SK-N-SH treated with all-trans-retinoic acid at 6 μM for 48 hours (cell line): ENCODE measurements at regions not wholly inside any gene's neighbourhood (a gene's known extent, or its start where the extent isn't known, plus 50 kb on each side); places are given as distances from the start of the nearest gene placed in this dataset.

Source experiments
- ARNTL ChIP-seq: fragments of 450-650 bp; formaldehyde crosslinking; IDR thresholded peaks from 2 replicates; pipeline ENCODE4 v1.5.0; 2020; ENCODE audit warnings: low read depth, mild to moderate bottlenecking, moderate library complexity, borderline replicate concordance
- BACH2 ChIP-seq: fragments of 250-450 bp; sonication (Bioruptor Pico); IDR thresholded peaks from 2 replicates; pipeline ENCODE4 v1.9.0; 2021; ENCODE audit warnings: mild to moderate bottlenecking, borderline replicate concordance
- GLIS3 ChIP-seq: fragments of 250-450 bp; sonication (Bioruptor Pico); IDR thresholded peaks from 2 replicates; pipeline ENCODE4 v1.5.0; 2020; ENCODE audit warnings: mild to moderate bottlenecking, moderate library complexity
- OSR1 ChIP-seq: fragments of 250-450 bp; sonication (Bioruptor Pico); IDR thresholded peaks from 2 replicates; pipeline ENCODE4 v1.8.0; 2022; ENCODE audit warnings: moderate library complexity, mild to moderate bottlenecking, inconsistent platforms
- RARB ChIP-seq: fragments of 250-450 bp; sonication (Bioruptor Pico); IDR thresholded peaks from 2 replicates; pipeline ENCODE4 v1.8.0; 2021; ENCODE audit warnings: mild to moderate bottlenecking, moderate library complexity
- TCF4 ChIP-seq: fragments of 250-450 bp; sonication (Bioruptor Pico); IDR thresholded peaks from 2 replicates; pipeline ENCODE4 v1.8.0; 2021; ENCODE audit warnings: mild to moderate bottlenecking, moderate library complexity, borderline replicate concordance
- TOX ChIP-seq: fragments of 250-450 bp; sonication (Bioruptor Pico); IDR thresholded peaks from 2 replicates; pipeline ENCODE4 v1.8.0; 2021; ENCODE audit warnings: mild to moderate bottlenecking, moderate library complexity, borderline replicate concordance
- ZFP3 ChIP-seq: fragments of 250-450 bp; sonication (Bioruptor Pico); IDR thresholded peaks from 2 replicates; pipeline ENCODE4 v1.5.0; 2020; ENCODE audit warnings: mild to moderate bottlenecking, moderate library complexity
- ZFP30 ChIP-seq: fragments of 450-650 bp; formaldehyde crosslinking; IDR thresholded peaks from 2 replicates; pipeline ENCODE4 v1.5.0; 2022; ENCODE audit warnings: mild to moderate bottlenecking, moderate library complexity
- ZNF8 ChIP-seq: fragments of 450-650 bp; formaldehyde crosslinking; IDR thresholded peaks from 2 replicates; pipeline ENCODE4 v1.5.0; 2020; ENCODE audit warnings: mild to moderate bottlenecking, moderate library complexity
- TF ChIP-seq, protein P1 (sequence below): fragments of 250-450 bp; sonication (Bioruptor Pico); IDR thresholded peaks from 2 replicates; pipeline ENCODE4 v1.5.0; 2020; ENCODE audit warnings: mild to moderate bottlenecking, moderate library complexity
- TF ChIP-seq, protein P2 (sequence below): fragments of 250-450 bp; sonication (Bioruptor Pico); IDR thresholded peaks from 2 replicates; pipeline ENCODE4 v1.5.1; 2020; ENCODE audit warnings: low read depth, mild to moderate bottlenecking, moderate library complexity
- TF ChIP-seq, protein P3 (sequence below): fragments of 250-450 bp; sonication (Bioruptor Pico); IDR thresholded peaks from 2 replicates; pipeline ENCODE4 v1.8.0; 2020; ENCODE audit warnings: mild to moderate bottlenecking, moderate library complexity, borderline replicate concordance

DNA sequence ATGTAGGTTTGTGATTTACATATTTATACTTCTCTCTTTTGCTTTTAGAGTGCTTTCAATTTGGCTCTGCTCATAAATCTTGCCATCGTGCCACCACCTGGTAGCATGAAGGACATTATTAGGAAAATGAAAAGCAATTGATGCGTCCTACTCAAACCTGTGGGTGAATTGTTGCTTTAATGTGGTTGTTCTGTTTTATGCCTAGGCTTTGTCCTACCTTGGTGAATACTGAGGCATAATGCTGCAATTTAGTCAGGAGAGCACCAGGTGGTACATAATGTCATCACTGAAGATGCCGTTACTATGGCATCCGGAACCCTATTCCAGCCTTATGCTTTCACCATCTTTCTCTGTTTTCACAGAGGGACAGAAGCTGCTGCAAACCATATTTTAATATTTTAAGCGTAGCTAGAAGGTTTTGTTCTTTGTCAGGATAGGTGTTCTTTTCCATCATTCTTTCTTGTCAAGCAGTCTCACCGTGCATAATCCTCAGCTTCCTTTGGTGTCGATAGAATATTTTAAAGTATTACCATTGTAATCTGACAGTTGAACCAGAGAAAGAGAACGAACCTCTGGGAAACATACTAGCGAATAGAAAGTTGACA is 68.5 kb upstream of the PKP2 start:
- TF ChIP-seq, protein P1, sequence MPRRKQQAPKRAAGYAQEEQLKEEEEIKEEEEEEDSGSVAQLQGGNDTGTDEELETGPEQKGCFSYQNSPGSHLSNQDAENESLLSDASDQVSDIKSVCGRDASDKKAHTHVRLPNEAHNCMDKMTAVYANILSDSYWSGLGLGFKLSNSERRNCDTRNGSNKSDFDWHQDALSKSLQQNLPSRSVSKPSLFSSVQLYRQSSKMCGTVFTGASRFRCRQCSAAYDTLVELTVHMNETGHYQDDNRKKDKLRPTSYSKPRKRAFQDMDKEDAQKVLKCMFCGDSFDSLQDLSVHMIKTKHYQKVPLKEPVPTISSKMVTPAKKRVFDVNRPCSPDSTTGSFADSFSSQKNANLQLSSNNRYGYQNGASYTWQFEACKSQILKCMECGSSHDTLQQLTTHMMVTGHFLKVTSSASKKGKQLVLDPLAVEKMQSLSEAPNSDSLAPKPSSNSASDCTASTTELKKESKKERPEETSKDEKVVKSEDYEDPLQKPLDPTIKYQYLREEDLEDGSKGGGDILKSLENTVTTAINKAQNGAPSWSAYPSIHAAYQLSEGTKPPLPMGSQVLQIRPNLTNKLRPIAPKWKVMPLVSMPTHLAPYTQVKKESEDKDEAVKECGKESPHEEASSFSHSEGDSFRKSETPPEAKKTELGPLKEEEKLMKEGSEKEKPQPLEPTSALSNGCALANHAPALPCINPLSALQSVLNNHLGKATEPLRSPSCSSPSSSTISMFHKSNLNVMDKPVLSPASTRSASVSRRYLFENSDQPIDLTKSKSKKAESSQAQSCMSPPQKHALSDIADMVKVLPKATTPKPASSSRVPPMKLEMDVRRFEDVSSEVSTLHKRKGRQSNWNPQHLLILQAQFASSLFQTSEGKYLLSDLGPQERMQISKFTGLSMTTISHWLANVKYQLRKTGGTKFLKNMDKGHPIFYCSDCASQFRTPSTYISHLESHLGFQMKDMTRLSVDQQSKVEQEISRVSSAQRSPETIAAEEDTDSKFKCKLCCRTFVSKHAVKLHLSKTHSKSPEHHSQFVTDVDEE (CRISPR knock-in tag), result no peak
- no peak for TF ChIP-seq GLIS3 (CRISPR knock-in tag)
- TF ChIP-seq, protein P2, sequence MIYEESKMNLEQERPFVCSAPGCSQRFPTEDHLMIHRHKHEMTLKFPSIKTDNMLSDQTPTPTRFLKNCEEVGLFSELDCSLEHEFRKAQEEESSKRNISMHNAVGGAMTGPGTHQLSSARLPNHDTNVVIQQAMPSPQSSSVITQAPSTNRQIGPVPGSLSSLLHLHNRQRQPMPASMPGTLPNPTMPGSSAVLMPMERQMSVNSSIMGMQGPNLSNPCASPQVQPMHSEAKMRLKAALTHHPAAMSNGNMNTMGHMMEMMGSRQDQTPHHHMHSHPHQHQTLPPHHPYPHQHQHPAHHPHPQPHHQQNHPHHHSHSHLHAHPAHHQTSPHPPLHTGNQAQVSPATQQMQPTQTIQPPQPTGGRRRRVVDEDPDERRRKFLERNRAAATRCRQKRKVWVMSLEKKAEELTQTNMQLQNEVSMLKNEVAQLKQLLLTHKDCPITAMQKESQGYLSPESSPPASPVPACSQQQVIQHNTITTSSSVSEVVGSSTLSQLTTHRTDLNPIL, result no peak
- TF ChIP-seq, protein P3, sequence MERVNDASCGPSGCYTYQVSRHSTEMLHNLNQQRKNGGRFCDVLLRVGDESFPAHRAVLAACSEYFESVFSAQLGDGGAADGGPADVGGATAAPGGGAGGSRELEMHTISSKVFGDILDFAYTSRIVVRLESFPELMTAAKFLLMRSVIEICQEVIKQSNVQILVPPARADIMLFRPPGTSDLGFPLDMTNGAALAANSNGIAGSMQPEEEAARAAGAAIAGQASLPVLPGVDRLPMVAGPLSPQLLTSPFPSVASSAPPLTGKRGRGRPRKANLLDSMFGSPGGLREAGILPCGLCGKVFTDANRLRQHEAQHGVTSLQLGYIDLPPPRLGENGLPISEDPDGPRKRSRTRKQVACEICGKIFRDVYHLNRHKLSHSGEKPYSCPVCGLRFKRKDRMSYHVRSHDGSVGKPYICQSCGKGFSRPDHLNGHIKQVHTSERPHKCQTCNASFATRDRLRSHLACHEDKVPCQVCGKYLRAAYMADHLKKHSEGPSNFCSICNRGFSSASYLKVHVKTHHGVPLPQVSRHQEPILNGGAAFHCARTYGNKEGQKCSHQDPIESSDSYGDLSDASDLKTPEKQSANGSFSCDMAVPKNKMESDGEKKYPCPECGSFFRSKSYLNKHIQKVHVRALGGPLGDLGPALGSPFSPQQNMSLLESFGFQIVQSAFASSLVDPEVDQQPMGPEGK (CRISPR knock-in tag), result no peak
- no peak for TF ChIP-seq TOX (CRISPR knock-in tag)
- TF ChIP-seq RARB (CRISPR knock-in tag), result no peak
- TF ChIP-seq ZNF8 (CRISPR knock-in tag), result no peak
- TF ChIP-seq TCF4 (CRISPR knock-in tag), result no peak
- TF ChIP-seq ZFP3 (CRISPR knock-in tag), result no peak
- no peak for TF ChIP-seq OSR1 (CRISPR knock-in tag)
- no peak for TF ChIP-seq BACH2 (CRISPR knock-in tag)
- no peak for TF ChIP-seq ZFP30 (CRISPR knock-in tag)
- TF ChIP-seq ARNTL (CRISPR knock-in tag), result no peak
